ENCODE measurements at regions not wholly inside any gene's neighbourhood (a gene's known extent, or its start where the extent isn't known, plus 50 kb on each side); places are given as distances from the start of the nearest gene placed in this dataset.
A peak's percentile ranks its signal among the peaks of the same experiment; 100 is the strongest.
"Not testable (repeated sequence)": the region's sequence is repeated elsewhere in the genome, so short reads cannot be mapped to it uniquely, and the experiment has no call there.

- not testable (repeated sequence) for DNase-seq
Measured at GRCh38 chr7:153245136-153245535, 485.6 kb downstream of the ACTR3B start.

DNA sequence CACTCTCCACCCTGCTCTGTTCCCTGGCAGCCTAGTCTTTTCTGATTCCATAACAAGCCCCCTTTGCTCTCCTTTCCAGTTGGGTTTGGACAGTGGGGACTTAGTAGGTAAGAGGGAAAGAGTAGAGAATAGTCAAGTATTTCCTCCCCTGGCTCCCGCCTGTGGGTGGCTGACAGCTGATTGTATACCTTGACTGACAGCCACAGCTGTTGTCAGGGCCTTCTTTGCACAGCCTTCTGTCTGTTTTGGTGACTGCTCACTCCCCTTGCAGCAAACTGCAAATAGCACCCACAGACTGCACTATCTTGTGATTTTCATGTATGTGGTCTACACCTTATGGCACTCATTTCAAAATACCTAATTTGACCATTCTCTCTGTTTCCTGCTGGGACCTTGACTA is 486.3 kb downstream of the ACTR3B start:
- no peak for DNase-seq

DNA sequence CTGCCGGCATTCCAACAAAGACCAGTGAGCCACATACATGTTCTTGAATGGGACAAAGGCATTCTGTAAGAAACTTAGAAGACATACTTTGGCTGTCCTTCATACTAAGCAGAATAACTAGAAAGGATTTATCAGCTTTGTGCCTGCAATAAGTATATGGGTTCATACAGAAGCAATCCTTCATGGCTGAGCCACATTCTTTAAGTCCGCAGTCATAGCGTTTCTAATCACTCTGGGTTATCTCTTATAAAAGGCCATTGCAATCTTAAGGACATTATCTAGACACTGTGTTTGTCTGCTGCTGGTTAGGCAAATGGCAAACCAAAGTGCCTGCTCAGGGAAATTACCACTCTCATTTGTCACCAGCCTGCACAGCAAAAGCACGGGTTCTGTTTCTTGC is 488.4 kb downstream of the ACTR3B start:
- DNase-seq: no peak

DNA sequence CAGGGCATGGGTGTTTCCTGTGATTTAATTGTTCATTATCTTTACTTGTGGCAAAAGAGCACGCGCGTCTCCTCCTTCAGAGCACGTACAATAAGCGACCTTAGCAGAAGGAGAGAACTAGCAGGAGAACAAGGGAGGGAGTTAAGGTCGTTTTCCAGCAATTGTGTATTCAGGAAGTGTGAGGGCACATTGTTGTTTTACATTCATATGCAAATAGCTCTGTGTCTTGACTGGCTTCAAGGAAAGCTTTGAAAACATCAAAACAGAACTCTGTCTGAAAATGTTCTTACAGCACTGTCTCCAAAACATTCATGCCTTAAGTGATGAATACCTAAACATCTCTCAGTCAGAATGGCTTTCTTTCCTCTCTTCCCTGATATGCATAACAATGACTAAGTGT is 499.1 kb downstream of the ACTR3B start:
- no peak for DNase-seq

- no peak for DNase-seq
Measured at GRCh38 chr7:153276394-153276793, 516.8 kb downstream of the ACTR3B start.

GRCh38 chr7:153286763-153287162 is 527.2 kb downstream of the ACTR3B start:
- DNase-seq: no peak

DNA sequence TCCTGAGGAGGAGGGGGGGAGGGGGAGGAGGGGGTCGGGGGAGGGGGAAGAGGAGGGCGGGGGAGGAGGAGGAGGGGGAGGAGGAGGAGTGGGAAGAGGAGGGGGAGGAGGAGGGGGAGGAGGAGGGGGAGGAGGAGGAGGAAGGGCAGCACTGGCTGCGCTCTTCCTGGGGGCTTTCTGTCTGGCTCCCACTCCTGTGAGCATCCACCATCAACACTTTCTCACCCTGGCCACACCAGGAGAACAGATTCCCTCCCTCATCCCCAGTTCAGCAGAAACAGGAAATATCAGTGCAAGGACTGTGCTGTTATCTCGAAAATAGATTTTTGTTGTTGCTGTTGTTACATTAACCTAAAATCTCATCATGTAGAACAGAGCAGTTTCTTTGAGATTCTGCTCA is 530.5 kb downstream of the ACTR3B start:
- DNase-seq: no peak

- DNase-seq: no peak
Measured at GRCh38 chr7:153297141-153297540, 537.6 kb downstream of the ACTR3B start.

DNA sequence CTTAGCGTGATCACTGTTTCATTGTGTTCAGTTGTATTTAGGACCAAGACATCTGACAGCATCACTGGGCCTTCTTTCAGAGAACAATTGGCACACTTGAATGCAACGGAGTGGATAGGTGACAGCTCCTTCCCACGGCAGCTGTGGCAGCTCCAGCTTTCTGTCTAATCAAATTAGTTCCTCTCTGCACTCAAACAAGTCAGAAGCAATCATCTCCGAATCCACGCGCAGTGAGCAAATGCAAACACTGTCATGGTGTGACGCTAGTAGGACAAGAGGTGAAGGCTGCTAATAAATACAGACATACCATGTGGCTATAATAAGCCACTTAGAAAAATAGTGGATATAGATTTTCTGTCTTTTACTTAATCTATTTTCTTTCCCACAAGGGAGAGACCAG is 542.4 kb downstream of the ACTR3B start:
- peak; percentile 89 for DNase-seq

DNA sequence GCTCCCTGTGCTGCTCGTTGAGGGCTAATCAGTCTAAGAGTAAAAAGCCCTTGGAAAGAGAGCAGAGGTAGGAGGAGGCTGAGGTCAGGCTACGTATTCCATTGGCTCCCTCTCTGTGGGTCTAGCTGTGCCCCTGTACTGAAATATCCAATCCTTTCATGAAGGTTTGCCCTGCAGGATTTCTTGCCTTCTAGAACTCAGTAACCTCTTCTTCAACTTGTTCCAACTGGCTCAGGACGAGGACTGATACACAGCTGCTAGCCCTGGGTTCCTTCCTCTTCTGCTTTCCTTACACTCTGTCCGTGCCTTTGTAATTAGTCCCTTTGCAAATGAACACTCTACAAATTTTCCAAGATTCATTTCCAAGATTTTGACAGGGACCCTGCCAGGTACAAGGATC is 560.5 kb downstream of the ACTR3B start:
- DNase-seq: no peak

DNA sequence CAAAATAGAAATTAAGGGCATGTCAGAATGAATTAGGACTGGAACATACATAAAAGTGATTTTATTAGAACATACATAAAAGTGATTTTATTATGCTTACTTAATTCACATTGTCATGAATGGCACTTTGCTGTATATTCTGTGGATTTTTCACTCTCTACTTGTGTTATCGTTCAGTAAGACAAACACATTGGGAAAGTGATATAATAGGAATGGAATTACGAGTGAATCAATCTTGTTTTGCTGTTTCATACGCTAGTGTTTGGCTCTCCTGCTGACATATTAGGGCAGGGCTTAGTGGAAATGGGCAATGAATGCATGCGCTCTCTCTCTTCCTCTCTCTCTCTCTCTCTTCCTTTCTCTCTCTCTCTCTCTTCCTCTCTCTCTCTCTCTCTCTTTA is 561.1 kb downstream of the ACTR3B start:
- no peak for DNase-seq

DNA sequence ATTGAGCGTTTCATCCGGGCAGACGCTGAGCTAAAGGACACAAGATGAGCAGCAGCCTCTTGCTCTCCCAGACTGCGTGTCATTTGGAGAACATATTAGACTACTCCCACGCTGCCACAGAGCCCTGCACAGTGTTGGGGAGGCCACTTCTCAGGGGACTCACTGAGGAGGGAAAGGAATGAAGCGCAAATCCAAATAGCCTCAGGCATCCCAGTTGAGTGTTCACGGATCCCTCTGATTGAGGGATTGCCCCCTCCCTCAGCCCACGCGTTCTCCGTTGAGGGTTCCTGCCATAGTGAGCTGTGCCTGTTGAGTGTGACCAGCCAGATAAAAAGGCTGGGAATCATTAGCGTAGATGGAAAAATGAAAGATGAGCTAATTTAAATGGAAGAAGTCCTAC is 563.4 kb downstream of the ACTR3B start:
- DNase-seq: peak; percentile 62

DNA sequence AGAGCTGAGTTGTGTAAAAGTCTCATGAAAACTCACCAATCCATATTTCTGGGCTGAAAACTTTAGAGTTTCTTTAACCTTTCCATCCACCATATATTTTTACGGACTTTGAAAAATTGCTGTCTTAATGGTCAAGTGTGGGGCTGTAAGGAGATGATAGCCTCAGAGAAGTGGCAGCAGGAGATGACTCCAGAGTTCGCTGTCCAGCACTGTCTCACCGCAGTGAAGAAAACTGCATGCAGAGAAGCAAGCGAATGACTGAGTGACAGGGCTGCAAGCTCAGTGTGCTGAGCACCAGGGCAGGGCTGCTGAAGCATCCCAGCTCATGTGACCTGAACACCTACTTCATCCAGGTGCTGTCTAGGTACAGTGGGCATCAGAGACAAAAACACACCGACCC is 564.5 kb downstream of the ACTR3B start:
- DNase-seq: no peak

GRCh38 chr7:153327683-153328082 is 568.1 kb downstream of the ACTR3B start:
- DNase-seq: no peak

DNA sequence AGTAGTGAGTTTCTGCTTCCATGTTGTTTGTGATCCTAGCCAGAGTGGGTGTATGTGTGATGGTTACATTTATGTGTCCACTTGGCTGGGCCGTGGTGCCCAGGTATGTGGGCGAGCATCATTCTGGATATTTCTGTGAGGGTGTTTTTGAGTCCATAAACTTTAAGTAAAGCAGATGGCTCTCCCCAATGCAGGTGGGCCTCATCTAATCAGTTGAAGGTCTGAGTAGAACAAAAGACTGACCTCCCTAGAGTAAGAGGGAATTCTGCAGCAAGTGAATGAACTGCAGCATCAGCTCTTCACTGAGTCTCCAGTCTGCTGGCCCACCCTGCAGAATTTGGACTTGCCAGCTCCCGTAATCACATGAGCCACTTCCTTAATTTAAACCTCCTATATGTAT is 571.9 kb downstream of the ACTR3B start:
- DNase-seq: no peak

DNA sequence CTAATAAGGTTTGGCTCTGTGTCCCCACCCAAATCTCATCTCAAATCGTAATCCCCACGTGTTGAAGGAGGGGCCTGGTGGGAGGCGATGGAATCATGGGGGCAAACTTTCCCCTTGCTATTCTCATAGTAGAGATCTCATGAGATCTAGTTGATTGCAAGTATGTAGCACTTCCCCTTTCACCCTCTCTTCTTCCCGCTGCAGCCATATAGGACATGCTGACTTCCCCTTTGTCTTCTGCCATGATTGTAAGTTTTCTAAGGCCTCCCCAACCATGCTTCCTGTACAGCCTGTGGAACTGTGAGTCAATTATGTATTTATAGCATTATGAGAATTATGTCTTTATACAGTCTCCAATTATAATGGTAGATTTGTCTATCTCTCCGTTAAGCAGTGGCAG is 594.5 kb downstream of the ACTR3B start:
- peak; percentile 2 for DNase-seq

- DNase-seq: no peak
Measured at GRCh38 chr7:153370092-153370491, 610.5 kb downstream of the ACTR3B start.

DNA sequence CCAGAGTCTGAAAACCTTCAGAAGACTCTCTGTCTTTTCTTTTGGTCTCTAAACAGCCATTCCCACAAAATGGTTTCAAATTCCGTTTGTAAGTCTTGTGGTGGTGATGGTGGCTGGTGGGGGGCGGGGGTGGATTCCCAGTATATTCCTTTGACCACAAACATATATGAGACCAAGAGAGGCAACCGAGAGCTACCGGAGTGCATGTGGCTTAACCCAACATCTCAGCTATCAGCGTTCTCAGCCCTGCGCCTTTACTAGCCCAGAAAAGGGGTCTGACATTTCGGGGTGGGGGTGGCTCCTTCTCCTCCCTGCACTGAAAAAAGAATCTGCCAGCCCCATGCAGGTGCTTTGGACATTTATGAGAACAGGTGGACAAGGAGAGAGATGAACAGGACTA is 621.1 kb downstream of the ACTR3B start:
- no peak for DNase-seq

- DNase-seq: peak; percentile 86
Measured at GRCh38 chr7:153381275-153382040, 621.9 kb downstream of the ACTR3B start.

DNA sequence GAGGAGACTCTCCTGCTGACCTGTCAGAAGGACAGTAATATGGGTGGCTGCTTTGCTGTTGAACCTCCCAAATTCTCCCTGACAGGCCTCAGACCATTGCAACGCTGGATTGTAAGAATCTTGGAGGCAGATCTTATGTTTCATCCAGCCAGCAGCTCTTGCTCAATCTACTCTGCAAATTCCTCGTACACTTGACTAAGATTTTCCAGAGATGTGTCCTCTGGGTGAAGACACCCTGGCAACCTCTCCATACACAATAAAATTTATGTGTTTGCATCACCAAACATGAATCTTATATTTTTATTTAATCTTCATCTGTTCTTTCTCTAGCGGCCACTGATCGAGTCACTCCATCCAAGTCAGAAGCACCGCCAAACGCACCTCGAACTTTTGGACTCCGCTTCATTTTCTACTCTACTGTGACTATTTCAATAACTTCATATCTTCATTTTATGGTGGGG is 623.1 kb downstream of the ACTR3B start:
- DNase-seq: no peak

GRCh38 chr7:153383781-153384180 is 624.2 kb downstream of the ACTR3B start:
- DNase-seq: no peak

DNA sequence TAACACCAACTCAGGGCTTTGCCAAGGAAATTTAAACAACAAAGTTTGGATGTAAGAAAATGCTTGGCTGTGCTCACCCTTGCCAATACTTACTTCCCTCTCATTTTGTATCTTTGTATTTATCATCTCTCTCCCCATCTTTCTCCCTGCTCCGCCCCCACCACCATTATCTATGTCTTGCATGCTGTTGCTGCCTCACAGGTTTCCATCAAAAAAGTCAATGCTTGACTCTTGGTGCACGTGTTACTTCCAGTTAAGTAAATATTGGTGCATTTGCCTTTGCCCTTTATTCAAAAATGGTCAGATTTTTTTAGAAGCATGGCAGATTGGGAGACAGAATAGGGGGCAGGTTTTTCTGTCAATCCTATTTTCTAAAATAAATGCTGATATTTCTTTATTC is 626.0 kb downstream of the ACTR3B start:
- DNase-seq: no peak

DNA sequence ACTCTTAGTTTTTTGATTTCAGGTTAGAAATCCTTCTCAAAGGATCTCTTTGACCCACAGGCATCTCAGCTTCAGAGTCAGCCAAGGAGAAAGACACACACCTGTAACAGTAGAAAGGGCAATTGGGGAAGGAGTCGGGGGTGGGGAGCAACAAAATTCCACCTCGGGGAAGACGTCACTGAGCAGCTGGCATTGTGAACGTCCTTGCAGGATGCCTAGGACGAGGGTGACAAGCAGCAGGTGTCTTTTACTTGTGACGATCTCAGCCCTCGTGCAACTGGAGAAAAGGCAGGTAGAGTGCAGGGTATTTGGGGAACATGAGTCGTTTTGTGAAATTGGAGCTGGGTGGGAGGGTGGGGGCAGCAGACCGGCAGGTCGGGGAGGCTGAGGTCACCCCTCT is 627.0 kb downstream of the ACTR3B start:
- no peak for DNase-seq

- no peak for DNase-seq
Measured at GRCh38 chr7:153388611-153389010, 629.1 kb downstream of the ACTR3B start.

DNA sequence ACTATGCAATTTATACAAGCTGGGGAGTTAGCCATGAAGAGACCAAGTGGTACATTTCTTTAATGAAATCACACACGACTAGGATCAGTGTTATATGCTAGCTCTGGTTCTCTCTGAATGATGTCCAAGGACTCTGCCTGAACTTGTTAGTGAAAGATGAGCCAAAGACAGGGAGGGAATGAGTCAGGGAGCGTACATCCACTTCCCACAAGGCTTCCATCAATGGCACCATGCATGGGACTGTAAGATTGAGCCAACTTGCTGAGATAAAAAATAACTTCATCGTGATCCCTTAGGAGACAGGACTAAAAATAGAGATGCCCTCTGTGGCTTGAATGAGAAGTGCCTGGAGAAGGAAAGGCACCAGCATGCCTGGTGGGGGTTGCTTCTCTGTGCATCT is 629.7 kb downstream of the ACTR3B start:
- no peak for DNase-seq
